ENCODE measurements at regions not wholly inside any gene's neighbourhood (a gene's known extent, or its start where the extent isn't known, plus 50 kb on each side); places are given as distances from the start of the nearest gene placed in this dataset.

GRCh38 chr1:112257043-112257835, 138.8 kb upstream of the CTTNBP2NL start:
- H3K4me3 ChIP-seq (ENCODE audit: low read length): no peak overlapping the region
- no peak for TF ChIP-seq CTCF (IDR thresholded peaks at IDR 0.05; ENCODE audit: insufficient read depth, low read depth, low read length, missing control alignments)
- DNase-seq (ENCODE audit: low read depth): no peak

- no peak for TF ChIP-seq CTCF (IDR thresholded peaks at IDR 0.05; ENCODE audit: insufficient read depth, low read depth, low read length, missing control alignments)
- DNase-seq (ENCODE audit: low read depth): no peak
Measured at GRCh38 chr1:112260699-112261098, 135.3 kb upstream of the CTTNBP2NL start.

GRCh38 chr1:112262316-112262715, 133.7 kb upstream of the CTTNBP2NL start:
- no peak for TF ChIP-seq CTCF (IDR thresholded peaks at IDR 0.05; ENCODE audit: insufficient read depth, low read depth, low read length, missing control alignments)
- no peak overlapping the region for H3K4me3 ChIP-seq (ENCODE audit: low read length)
- no peak for DNase-seq (ENCODE audit: low read depth)

More at GRCh38 chr1:112260699-112261098, 135.3 kb upstream of the CTTNBP2NL start:
- H3K4me3 ChIP-seq (ENCODE audit: low read length): no peak overlapping the region

- TF ChIP-seq CTCF (IDR thresholded peaks at IDR 0.05; ENCODE audit: insufficient read depth, low read depth, low read length, missing control alignments): no peak
- no peak for DNase-seq (ENCODE audit: low read depth)
- H3K4me3 ChIP-seq (ENCODE audit: low read length): no peak overlapping the region
Measured at GRCh38 chr1:112263042-112263441, 133.0 kb upstream of the CTTNBP2NL start.

GRCh38 chr1:112263453-112263852, 132.6 kb upstream of the CTTNBP2NL start:
- TF ChIP-seq CTCF (IDR thresholded peaks at IDR 0.05; ENCODE audit: insufficient read depth, low read depth, low read length, missing control alignments): no peak
- peak; percentile 33 for DNase-seq (ENCODE audit: low read depth)

GRCh38 chr1:112264010-112264409, 132.0 kb upstream of the CTTNBP2NL start:
- DNase-seq (ENCODE audit: low read depth): no peak
- H3K4me3 ChIP-seq (ENCODE audit: low read length): no peak overlapping the region
- TF ChIP-seq CTCF (IDR thresholded peaks at IDR 0.05; ENCODE audit: insufficient read depth, low read depth, low read length, missing control alignments): no peak

More at GRCh38 chr1:112263453-112263852, 132.6 kb upstream of the CTTNBP2NL start:
- H3K4me3 ChIP-seq (ENCODE audit: low read length): no peak overlapping the region

- no peak overlapping the region for H3K4me3 ChIP-seq (ENCODE audit: low read length)
- TF ChIP-seq CTCF (IDR thresholded peaks at IDR 0.05; ENCODE audit: insufficient read depth, low read depth, low read length, missing control alignments): no peak
- no peak for DNase-seq (ENCODE audit: low read depth)
Measured at GRCh38 chr1:112264553-112264952, 131.5 kb upstream of the CTTNBP2NL start.
